KOPT-K1 (cell line): ENCODE measurements at regions not wholly inside any gene's neighbourhood (a gene's known extent, or its start where the extent isn't known, plus 50 kb on each side); places are given as distances from the start of the nearest gene placed in this dataset.

Experiments used
- H3K27ac ChIP-seq: fragments of 200-600 bp; sonication (generic); 2 replicates; pipeline ENCODE4 v1.5.1; 2016; ENCODE audit warnings: antibody characterized with exemption, mild to moderate bottlenecking, low read depth, low read length; ENCODE audit not compliant: poor library complexity, severe bottlenecking
- H3K36me3 ChIP-seq: fragments of 200-600 bp; sonication (generic); 2 replicates; pipeline ENCODE4 v1.5.1; 2017; ENCODE audit warnings: antibody characterized with exemption, mild to moderate bottlenecking, low read length, moderate library complexity; ENCODE audit not compliant: insufficient read depth
- H3K9me3 ChIP-seq: fragments of 200-600 bp; sonication (generic); 2 replicates; pipeline ENCODE4 v1.5.1; 2017; ENCODE audit warnings: antibody characterized with exemption, low read length, mild to moderate bottlenecking; ENCODE audit not compliant: insufficient read depth, poor library complexity, severe bottlenecking

- no peaks in the 10 kb centered on the region for H3K36me3 ChIP-seq
- no peak overlapping the region for H3K27ac ChIP-seq
These were observed 203.4 kb upstream of the HES1 start for GRCh38 chr3:193932576-193932975.

GRCh38 chr3:193933451-193933850, 202.5 kb upstream of the HES1 start:
- Histone ChIP-seq H3K36me3 (no peaks in the 10 kb centered on the region), H3K27ac (no peak overlapping the region), H3K9me3 (no peaks in the 10 kb centered on the region)

More at GRCh38 chr3:193932576-193932975, 203.4 kb upstream of the HES1 start:
- H3K9me3 ChIP-seq, result no peaks in the 10 kb centered on the region

GRCh38 chr3:193935916-193936315, 200.0 kb upstream of the HES1 start:
- no peak overlapping the region for H3K27ac ChIP-seq
- H3K36me3 ChIP-seq, result no peaks in the 10 kb centered on the region
- no peaks in the 10 kb centered on the region for H3K9me3 ChIP-seq

- Histone ChIP-seq H3K36me3 (no peaks in the 10 kb centered on the region), H3K9me3 (no peaks in the 10 kb centered on the region), H3K27ac (no peak overlapping the region)
These were observed 197.3 kb upstream of the HES1 start for GRCh38 chr3:193938613-193939012.

- Histone ChIP-seq H3K27ac (no peak overlapping the region), H3K9me3 (no peaks in the 10 kb centered on the region), H3K36me3 (no peaks in the 10 kb centered on the region)
These were observed 196.4 kb upstream of the HES1 start for GRCh38 chr3:193939527-193939926.

GRCh38 chr3:193940526-193940925, 195.4 kb upstream of the HES1 start:
- H3K36me3 ChIP-seq, result no peaks in the 10 kb centered on the region
- H3K27ac ChIP-seq, result no peak overlapping the region
- H3K9me3 ChIP-seq, result no peaks in the 10 kb centered on the region

GRCh38 chr3:193941486-193941885, 194.5 kb upstream of the HES1 start:
- Histone ChIP-seq H3K36me3 (no peaks in the 10 kb centered on the region), H3K27ac (no peak overlapping the region), H3K9me3 (no peaks in the 10 kb centered on the region)

- no peaks in the 10 kb centered on the region for H3K9me3 ChIP-seq
- no peaks in the 10 kb centered on the region for H3K36me3 ChIP-seq
- H3K27ac ChIP-seq, result no peak overlapping the region
These were observed 193.4 kb upstream of the HES1 start for GRCh38 chr3:193942516-193943055.

GRCh38 chr3:193943200-193943599, 192.7 kb upstream of the HES1 start:
- Histone ChIP-seq H3K36me3 (no peaks in the 10 kb centered on the region), H3K9me3 (no peaks in the 10 kb centered on the region), H3K27ac (no peak overlapping the region)

GRCh38 chr3:193943851-193944517, 192.0 kb upstream of the HES1 start:
- H3K36me3 ChIP-seq, result no peaks in the 10 kb centered on the region
- H3K9me3 ChIP-seq, result no peaks in the 10 kb centered on the region
- no peak overlapping the region for H3K27ac ChIP-seq

- Histone ChIP-seq H3K27ac (no peak overlapping the region), H3K9me3 (no peaks in the 10 kb centered on the region), H3K36me3 (no peaks in the 10 kb centered on the region)
These were observed 191.4 kb upstream of the HES1 start for GRCh38 chr3:193944518-193944884.

- Histone ChIP-seq H3K27ac (no peak overlapping the region), H3K36me3 (no peaks in the 10 kb centered on the region), H3K9me3 (no peaks in the 10 kb centered on the region)
These were observed 190.8 kb upstream of the HES1 start for GRCh38 chr3:193945143-193945542.

- no peaks in the 10 kb centered on the region for H3K9me3 ChIP-seq
- no peak overlapping the region for H3K27ac ChIP-seq
- H3K36me3 ChIP-seq, result no peaks in the 10 kb centered on the region
These were observed 189.0 kb upstream of the HES1 start for GRCh38 chr3:193946945-193947344.

GRCh38 chr3:193947596-193947995, 188.4 kb upstream of the HES1 start:
- Histone ChIP-seq H3K9me3 (no peaks in the 10 kb centered on the region), H3K36me3 (no peaks in the 10 kb centered on the region), H3K27ac (no peak overlapping the region)

- H3K9me3 ChIP-seq, result no peaks in the 10 kb centered on the region
- H3K27ac ChIP-seq, result no peak overlapping the region
- H3K36me3 ChIP-seq, result no peaks in the 10 kb centered on the region
These were observed 187.5 kb upstream of the HES1 start for GRCh38 chr3:193948459-193948858.

GRCh38 chr3:193951859-193952258, 184.1 kb upstream of the HES1 start:
- Histone ChIP-seq H3K9me3 (peaks cover 17% of the 10 kb centered on the region), H3K27ac (no peak overlapping the region), H3K36me3 (no peaks in the 10 kb centered on the region)
